ENCODE measurements at regions not wholly inside any gene's neighbourhood (a gene's known extent, or its start where the extent isn't known, plus 50 kb on each side); places are given as distances from the start of the nearest gene placed in this dataset.

DNA sequence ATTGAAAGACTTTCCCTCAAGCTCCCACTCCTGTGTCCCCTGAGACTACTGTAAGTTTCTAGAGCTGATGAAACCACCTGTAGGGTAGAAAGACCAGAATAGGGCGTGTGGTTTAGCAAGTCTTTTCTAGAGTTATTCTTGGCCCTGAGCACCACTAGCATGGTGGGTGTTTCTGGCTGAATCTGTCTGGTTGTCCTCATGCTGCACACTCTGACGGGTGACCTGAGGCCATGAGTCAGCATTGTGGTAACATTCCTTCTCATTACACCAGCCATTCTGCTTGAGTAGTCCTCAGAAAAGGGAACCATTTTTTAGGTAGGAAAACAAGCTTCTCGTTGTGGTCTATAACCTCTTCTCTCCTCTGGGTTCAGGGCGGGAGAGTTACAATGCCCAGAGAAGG, 250.3 kb downstream of the SNX13 start:
- no peak for DNase-seq (ENCODE audit: low spot score)

DNA sequence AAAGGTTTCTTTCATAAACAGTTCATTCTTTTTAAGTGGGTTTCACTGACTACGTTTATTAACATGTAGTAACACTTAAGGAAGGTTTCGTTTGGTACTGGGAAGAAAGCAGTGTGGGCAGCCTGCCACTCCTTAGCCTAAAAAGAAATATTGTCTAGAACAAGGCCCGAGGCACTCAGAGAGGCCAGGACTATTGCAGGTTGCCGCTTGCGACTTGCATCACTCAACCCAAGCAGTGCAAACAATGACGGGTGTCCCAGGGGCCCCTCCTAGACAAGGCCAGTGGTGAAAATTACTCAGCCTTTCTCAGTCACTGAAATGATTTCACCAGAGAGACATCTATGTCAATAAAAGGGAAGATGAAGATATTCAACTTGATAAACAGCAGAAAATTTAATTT, 243.9 kb downstream of the SNX13 start:
- no peak for DNase-seq (ENCODE audit: low spot score)

- no peak for DNase-seq (ENCODE audit: low spot score)
These were observed 243.0 kb downstream of the SNX13 start for GRCh38 chr7:17697128-17697881.

- no peak for DNase-seq (ENCODE audit: low spot score)
These were observed 240.6 kb downstream of the SNX13 start for GRCh38 chr7:17699696-17700095.

DNA sequence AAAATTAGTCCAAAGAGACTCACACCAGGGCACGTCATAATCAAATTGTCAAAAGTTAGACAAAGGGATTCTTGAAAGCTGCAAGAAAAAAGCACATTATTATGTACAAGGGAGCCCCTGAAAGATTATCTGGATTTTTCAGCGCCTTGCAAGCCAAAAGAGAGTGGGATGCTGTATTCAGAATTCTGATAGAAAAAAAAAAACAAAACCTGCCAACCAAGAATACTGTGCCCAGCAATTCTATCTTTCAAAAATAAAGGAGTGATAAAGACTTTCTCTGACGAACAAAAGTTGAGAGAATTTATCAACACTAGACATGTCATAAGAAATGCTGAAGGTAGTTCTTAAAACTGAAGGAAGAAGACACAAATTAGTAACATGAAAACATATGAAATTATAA, 240.2 kb downstream of the SNX13 start:
- no peak for DNase-seq (ENCODE audit: low spot score)

- DNase-seq (ENCODE audit: low spot score): no peak
These were observed 234.0 kb downstream of the SNX13 start for GRCh38 chr7:17706275-17706674.

- peak; percentile 60 for DNase-seq (ENCODE audit: low spot score)
These were observed 233.6 kb downstream of the SNX13 start for GRCh38 chr7:17706734-17707133.

DNA sequence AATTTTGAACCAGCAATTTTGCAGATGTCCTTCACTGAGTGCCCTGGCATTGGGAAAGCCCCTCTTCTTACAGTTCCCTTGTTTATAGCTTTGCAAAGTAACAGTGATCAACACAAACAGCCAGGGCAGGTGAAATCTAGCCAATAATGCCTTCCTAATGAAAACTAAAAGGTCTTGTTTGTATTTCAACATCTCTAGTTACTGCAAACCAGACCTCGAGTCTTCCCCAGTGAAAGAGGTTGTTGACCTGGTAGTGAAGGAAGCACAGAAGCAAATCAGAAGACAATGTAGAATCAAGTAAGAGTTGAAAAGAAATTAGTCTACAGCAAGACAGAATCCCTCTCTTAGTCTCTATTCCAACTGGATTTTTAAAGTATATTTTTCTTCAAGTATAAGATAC, 231.2 kb downstream of the SNX13 start:
- no peak for DNase-seq (ENCODE audit: low spot score)

DNA sequence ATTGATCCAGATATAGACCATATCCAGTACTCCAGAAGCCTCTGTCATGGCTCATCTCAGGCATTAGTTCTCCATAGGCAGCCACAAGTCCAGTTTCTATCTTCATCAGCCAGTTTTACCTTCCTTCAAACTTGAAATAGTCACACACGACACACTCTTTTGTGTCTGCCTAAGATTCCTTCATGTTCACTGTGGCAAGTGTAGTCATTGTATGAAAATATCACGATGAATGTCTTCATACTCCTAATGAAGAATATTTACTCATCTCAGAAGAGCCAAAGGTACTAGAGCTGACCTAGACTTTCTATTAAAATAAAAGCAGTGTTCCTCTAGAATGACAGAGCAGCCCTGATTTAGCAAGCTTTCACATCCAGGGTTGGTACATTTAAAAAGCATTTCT, 230.7 kb downstream of the SNX13 start:
- no peak for DNase-seq (ENCODE audit: low spot score)

DNA sequence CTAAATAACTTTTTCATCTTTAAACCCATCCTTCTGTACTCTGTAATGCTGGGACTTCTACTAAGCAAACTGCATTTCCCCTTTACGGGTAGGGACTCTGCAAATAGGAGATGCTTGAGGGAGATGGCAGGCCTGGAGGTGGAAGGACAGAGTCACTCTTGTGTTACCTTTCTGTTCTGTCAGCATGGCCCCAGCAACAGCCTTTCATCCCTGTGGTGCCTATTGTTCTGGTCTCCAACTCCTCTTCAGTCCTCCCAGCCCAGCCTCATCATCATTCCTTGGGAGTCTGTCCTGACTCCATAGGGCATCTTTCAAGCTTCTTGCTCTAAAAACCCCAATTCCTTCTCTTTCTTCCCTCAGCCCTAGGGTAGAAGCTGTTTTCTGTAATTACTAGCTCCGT, 230.0 kb downstream of the SNX13 start:
- DNase-seq (ENCODE audit: low spot score): no peak

- DNase-seq (ENCODE audit: low spot score): no peak
These were observed 226.7 kb downstream of the SNX13 start for GRCh38 chr7:17713584-17713983.

- DNase-seq (ENCODE audit: low spot score): no peak
These were observed 223.5 kb downstream of the SNX13 start for GRCh38 chr7:17716816-17717215.

- no peak for DNase-seq (ENCODE audit: low spot score)
These were observed 220.3 kb downstream of the SNX13 start for GRCh38 chr7:17719998-17720397.

GRCh38 chr7:17721736-17722285, 218.5 kb downstream of the SNX13 start:
- no peak for DNase-seq (ENCODE audit: low spot score)

- no peak for DNase-seq (ENCODE audit: low spot score)
These were observed 217.5 kb downstream of the SNX13 start for GRCh38 chr7:17722798-17723197.

- no peak for DNase-seq (ENCODE audit: low spot score)
These were observed 214.5 kb downstream of the SNX13 start for GRCh38 chr7:17725821-17726220.

DNA sequence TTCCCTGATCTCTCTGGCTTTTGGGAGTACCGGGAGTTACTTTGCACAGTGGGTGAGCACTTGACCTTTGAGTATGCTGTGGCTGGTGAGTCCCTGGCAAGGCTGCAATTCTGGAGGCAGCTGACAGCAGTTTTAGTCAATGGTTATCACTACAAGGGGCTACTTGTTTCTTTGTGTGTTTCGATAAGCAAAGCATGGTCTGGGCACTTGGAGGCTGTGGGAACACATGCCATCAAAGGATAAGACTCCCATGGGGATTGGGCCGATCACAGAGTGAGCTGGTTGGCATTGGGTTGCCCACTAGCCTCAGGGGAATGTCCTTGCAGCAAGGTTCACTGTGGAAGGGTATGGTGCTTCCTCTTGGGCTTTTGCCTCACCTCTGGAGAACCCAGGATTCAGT, 208.2 kb downstream of the SNX13 start:
- no peak for DNase-seq (ENCODE audit: low spot score)
